ENCODE measurements at regions not wholly inside any gene's neighbourhood (a gene's known extent, or its start where the extent isn't known, plus 50 kb on each side); places are given as distances from the start of the nearest gene placed in this dataset.
"Not testable (repeated sequence)": the region's sequence is repeated elsewhere in the genome, so short reads cannot be mapped to it uniquely, and the experiment has no call there.

- no peak for TF ChIP-seq CTCF (IDR thresholded peaks at IDR 0.05; ENCODE audit: low read depth, low read length)
- no peak overlapping the region for H3K4me3 ChIP-seq (ENCODE audit: low read depth, low read length)
- peak; percentile 3 for DNase-seq (ENCODE audit: low read depth, low spot score)
- in situ Hi-C loops (cut with HindIII; ENCODE audit: low sequenced_read_pairs): no loop called here
These were observed 610.7 kb downstream of the SLITRK5 start for GRCh38 chr13:88281841-88282240.

GRCh38 chr13:88285329-88285728, 614.2 kb downstream of the SLITRK5 start:
- H3K4me3 ChIP-seq (ENCODE audit: low read depth, low read length): no peak overlapping the region
- no peak for DNase-seq (ENCODE audit: low read depth, low spot score)
- in situ Hi-C loops (cut with HindIII; ENCODE audit: low sequenced_read_pairs): no loop called here
- TF ChIP-seq CTCF (IDR thresholded peaks at IDR 0.05; ENCODE audit: low read depth, low read length): no peak

- H3K4me3 ChIP-seq (ENCODE audit: low read depth, low read length): no peak overlapping the region
- no peak for DNase-seq (ENCODE audit: low read depth, low spot score)
- in situ Hi-C loops (cut with HindIII; ENCODE audit: low sequenced_read_pairs): no loop called here
- no peak for TF ChIP-seq CTCF (IDR thresholded peaks at IDR 0.05; ENCODE audit: low read depth, low read length)
These were observed 617.2 kb downstream of the SLITRK5 start for GRCh38 chr13:88288326-88288725.

- H3K4me3 ChIP-seq (ENCODE audit: low read depth, low read length); DNase-seq (ENCODE audit: low read depth, low spot score); in situ Hi-C loops (cut with HindIII; ENCODE audit: low sequenced_read_pairs): not testable (repeated sequence)
These were observed 620.6 kb downstream of the SLITRK5 start for GRCh38 chr13:88291731-88292130.

- in situ Hi-C loops (cut with HindIII; ENCODE audit: low sequenced_read_pairs): no loop called here
- no peak for DNase-seq (ENCODE audit: low read depth, low spot score)
- no peak for TF ChIP-seq CTCF (IDR thresholded peaks at IDR 0.05; ENCODE audit: low read depth, low read length)
- no peak overlapping the region for H3K4me3 ChIP-seq (ENCODE audit: low read depth, low read length)
These were observed 623.2 kb downstream of the SLITRK5 start for GRCh38 chr13:88294368-88294767.

- in situ Hi-C loops (cut with HindIII; ENCODE audit: low sequenced_read_pairs): no loop called here
- no peak overlapping the region for H3K4me3 ChIP-seq (ENCODE audit: low read depth, low read length)
- no peak for DNase-seq (ENCODE audit: low read depth, low spot score)
- TF ChIP-seq CTCF (IDR thresholded peaks at IDR 0.05; ENCODE audit: low read depth, low read length): no peak
These were observed 632.0 kb downstream of the SLITRK5 start for GRCh38 chr13:88303157-88303556.

GRCh38 chr13:88303605-88304004, 632.4 kb downstream of the SLITRK5 start:
- no peak for TF ChIP-seq CTCF (IDR thresholded peaks at IDR 0.05; ENCODE audit: low read depth, low read length)
- in situ Hi-C loops (cut with HindIII; ENCODE audit: low sequenced_read_pairs): no loop called here

More at GRCh38 chr13:88303605-88304004, 632.4 kb downstream of the SLITRK5 start:
- DNase-seq (ENCODE audit: low read depth, low spot score): no peak
- no peak overlapping the region for H3K4me3 ChIP-seq (ENCODE audit: low read depth, low read length)

Data from astrocyte of the spinal cord (primary cell).